Activated CD4-positive, CD25-positive, alpha-beta regulatory T cell treated with anti-CD3 and anti-CD28 coated beads, Interleukin-2, amount 50 U/mL, for 16 hours (primary cell): ENCODE measurements at regions not wholly inside any gene's neighbourhood (a gene's known extent, or its start where the extent isn't known, plus 50 kb on each side); places are given as distances from the start of the nearest gene placed in this dataset.

Experiments used
- DNase-seq: peaks from one replicate; pipeline ENCODE4 v3.0.0-alpha.2; 2020; ENCODE audit warnings: low read depth, low spot score

DNA sequence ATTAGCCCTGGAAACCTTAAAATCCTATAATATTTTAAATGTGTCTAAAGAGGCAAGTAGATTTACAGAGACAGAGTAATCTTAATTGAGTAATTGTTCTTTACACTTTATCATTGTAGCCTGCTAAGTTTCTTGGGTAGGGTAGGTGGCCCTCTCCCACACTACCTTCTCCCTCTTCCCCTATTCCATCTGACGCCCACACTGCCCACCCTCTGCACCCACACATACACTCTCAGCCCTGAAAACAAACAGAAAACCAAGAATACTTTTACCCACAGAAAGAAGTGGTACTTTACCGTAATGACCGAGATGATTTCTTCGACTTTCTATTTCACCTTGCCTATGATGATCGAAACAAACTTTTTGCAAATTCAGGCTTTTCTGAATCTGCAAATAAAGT, 320.4 kb upstream of the OBI1 start:
- DNase-seq: no peak

DNA sequence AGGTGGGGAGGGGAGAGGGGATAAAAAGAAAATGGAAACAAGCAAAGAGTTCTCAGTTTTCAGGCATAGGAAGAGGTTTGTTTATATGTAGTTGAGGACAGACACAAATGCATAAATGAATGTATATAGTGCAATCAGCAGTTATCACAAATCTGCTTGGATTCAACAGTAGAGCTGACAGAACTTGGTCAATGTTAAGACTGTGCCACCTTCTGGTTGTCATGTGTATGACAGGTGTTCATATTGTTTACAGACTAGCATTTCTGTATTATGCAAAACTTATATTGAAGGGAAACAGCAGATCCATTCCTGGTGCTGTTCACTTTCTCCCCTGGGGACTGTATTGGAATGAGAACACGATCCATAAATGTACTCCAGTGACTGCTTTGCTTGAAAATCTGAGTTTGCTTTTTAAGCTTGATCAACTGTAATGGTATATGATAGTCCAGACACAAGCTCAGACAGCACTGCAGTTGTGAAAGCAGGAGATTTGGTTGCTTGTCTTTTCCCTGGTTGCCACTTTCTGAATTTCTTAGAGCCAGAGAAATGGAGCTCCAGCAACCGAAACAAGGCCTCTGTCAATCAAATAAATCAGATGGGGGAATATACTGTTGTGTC, 319.5 kb upstream of the OBI1 start:
- no peak for DNase-seq

DNA sequence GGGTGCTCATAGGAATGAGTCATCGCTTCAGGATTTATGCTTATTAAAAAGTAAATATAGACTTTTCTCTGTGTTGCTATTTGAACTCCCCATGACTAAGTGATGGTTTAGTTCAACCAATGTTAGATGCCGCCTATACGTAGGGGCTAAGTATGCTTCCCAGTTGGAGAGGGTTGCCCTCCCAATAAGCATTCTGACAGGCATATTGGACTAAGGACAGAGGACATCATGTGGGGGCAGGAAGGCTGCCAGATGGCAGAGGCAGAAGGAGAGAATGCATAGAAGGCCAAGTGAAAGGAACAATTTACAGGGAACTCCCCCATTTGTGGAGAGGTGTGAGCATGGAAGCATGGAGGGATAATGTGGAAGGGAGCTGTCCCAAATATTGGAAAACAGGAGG, 318.4 kb upstream of the OBI1 start:
- DNase-seq: no peak

- DNase-seq: no peak
Observed at GRCh38 chr13:78976696-78977095, 317.7 kb upstream of the OBI1 start.

DNA sequence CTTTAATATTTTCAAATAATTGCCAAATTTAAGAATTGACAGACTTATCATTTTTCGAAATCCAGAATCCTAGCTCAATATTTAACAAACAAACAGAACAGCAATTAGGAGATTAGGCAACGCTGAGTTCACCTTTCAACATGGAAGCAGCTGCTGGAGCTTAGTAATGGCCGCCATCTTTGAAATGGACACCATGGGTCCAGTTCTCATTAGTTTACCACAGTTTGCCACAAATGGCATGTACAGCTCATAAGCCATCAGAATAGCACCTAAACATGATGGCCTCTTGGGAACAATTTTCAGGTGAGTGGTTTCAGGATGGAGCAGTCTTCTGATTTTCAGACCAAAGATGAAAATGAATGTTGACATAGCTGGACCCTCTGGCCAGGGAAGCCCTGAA, 313.6 kb upstream of the OBI1 start:
- DNase-seq: no peak

DNA sequence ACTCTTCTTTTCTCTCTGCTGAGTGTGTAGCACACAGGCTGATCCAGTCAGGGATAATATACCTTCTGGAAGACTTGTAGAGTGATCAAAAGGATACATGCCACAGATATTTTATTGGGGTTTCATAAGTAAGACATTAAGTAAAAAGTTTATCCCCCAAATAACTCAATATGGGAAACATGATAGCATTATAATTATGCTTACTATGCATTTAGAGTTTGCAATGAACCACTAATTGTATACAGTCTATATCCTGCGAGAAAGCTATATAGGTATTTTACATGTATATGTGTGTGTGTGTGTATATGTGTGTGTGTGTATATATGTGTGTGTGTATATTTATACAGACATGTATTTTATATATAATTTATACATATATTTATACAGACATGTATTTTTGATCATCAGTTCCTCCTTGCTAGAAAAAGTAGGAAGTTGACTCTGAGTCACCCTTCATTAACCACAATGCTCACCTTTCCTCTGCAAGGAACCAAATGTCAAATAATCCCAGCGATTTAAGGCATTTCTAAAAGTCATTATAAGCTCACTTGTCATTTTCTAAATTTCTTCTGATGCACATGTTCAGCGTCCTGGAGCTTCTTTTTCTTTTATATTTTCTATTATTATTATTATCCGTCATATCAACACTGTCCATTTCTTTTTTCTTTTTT, 312.5 kb upstream of the OBI1 start:
- DNase-seq: no peak

- DNase-seq: no peak
Observed at GRCh38 chr13:78960881-78961280, 301.9 kb upstream of the OBI1 start.

- DNase-seq: no peak
Observed at GRCh38 chr13:78958006-78958405, 299.1 kb upstream of the OBI1 start.

DNA sequence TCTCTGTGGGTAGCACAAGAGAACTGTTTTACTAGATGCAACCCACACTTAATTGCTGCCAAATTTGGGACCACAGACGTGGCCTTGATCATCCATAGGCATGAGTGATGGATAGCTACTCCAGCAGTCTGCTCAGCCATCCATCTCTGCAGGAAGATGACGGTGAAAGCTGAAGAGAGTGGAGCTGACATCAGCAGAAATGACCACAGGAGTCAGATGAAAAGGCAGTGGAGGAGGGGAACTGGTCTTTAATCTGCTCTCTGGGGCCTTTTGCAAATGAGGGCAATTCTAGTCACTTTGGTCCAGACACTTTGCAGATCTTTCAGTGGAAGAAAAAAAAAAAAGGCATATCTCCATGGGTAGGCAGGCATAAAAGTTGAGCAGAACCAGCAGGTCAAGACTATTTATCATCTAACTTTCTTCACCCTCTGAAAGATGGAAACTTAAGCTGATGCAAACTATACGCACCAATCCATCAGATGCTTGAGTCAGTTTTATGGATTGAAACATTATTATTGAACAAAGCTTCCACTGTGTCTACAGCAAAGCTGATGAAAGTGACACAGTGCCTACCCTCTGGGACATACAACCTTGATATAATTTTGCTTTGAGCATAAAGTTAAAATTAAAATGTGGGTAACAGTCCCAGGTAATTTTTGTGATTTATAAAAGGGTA, 281.6 kb upstream of the OBI1 start:
- no peak for DNase-seq

- DNase-seq: no peak
Observed at GRCh38 chr13:78934336-78934735, 275.4 kb upstream of the OBI1 start.

- DNase-seq: no peak
Observed at GRCh38 chr13:78915015-78915414, 256.1 kb upstream of the OBI1 start.

DNA sequence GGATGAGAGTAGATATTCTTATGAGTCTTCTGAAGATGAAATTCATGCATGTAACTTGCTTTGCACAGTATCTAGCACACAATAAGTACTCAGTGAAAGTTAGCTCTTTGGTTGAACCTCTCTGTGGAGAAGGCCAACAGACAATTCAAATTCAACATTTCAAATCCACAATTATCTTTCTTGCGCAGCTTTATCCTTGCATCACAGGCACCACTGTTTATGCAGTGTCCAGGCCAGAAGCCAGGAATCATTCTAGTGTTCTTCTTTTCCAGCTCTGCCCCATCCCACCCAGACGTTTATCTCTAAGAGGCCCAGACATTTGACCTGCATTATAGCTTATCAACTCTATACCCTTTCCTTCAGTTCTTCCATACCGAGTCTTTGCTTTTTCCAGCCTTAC, 254.7 kb upstream of the OBI1 start:
- no peak for DNase-seq

DNA sequence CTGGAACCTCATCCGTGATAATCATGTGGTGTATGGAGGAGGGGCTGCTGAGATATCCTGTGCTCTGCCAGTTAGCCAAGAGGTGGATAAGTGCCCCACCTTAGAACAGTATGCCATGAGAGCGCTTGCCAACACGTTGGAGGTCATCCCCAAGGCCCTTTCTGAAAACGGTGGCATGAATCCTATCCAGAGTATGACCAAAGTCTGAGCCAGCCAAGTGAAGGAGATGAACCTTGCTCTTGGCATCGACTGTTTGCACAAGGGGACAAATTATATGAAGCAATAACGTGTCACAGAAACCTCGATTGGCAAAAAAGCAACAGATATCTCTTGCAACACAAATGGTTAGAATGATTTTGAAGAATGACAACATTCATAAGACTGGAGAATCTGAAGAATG, 251.2 kb upstream of the OBI1 start:
- no peak for DNase-seq

DNA sequence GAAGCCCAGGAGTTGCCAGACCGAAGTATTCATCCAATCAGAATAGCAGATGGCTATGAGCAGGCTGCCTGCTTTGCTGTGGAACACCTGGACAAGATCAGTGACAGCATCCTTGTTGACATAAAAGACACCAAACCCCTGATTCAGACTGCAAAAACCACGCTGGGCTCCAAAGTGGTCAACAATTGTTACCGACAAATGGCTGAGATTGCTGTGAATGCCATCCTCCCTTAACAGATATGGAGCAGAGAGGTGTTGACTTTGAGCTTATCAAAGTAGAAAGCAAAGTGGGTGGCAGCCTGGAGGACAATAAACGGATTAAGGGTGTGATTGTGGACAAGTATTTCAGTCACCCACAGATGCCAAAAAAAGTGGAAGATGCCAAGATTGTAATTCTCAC, 250.3 kb upstream of the OBI1 start:
- no peak for DNase-seq

DNA sequence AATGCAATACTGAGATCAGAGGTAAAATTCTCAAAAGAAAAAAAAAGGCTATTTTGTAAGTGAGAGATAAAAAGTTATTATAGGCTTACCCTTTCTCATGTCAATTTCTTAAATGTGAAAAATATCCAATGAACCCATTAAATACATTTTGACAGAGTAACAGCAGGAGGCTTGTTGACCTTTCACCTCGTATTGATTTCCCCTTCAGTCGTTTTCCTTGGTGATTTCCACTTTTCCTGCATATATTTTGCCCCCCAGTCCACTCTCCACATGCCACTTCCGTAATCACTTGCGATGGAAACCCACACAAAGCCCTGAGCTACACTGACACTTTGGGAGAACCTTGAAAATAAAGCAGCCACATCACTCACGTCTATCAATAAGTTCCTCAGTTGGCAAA, 248.1 kb upstream of the OBI1 start:
- DNase-seq: no peak

DNA sequence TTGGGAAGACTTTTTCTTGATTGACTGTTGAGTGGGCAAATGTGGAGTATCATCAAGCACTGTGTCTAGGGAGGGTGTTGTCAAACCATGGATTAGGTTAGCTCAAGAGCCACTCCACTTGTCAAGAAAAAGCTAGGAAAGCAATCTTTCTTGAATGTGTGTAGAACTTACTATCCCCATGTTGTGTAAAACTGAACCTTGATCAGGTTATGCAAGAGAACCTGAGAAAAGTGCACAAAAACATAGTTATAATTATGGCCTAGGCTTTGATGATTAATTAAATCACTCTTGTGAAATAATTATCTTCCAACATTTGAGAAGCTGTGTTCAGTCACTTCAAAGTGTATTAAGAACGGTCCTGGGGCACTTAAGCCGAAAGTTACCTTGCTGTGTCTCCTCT, 238.2 kb upstream of the OBI1 start:
- no peak for DNase-seq

DNA sequence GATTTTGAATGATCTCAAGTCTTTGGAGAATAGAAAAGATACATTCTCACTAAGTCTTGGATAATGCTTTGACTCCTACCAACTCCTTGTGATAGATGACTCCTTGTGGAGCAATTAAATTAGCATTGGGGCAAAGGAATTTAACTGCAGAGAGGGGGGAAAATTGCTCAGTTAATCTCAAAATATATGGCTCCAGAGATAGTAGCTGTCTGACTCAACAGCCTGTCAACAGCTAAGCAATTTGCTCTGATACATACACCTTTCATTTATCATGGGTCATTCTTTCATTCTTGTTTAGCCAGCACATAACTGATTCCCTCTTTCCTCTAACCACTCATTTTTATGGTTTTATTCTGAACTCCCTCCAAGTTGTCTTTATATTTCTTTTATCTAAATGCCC, 225.6 kb upstream of the OBI1 start:
- DNase-seq: no peak

- no peak for DNase-seq
Observed at GRCh38 chr13:78881751-78882150, 222.8 kb upstream of the OBI1 start.

GRCh38 chr13:78881054-78881453, 222.1 kb upstream of the OBI1 start:
- no peak for DNase-seq

DNA sequence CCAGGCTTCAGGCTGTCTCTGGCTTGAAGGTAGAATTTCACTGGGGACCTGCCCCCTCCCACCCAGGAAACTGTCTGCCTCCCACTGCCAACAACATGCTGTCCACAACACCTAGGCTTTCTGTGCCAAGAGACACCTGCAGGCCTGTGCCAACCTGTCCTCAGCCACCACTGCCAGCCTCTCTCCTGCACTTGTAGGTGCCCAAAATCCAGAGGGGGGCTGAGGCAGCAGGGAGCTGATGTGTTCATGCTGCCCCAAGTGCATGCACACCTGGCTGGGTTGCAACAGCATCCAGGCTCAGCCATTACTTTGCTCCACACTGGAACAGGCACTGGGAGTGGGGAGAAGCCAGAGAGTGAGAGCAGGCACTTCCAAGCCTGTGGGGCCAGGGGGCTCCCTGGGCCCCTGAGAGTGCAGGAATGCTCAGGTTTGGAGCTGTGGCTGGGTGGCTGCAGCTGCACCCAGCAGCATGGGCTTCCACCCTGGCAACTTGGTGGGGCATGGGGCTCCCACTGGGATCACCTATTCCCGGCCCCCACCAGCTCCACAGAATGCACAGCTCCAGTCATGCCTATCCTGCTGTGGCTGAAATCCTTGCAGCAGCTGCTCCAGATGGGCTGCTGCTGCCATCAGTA, 218.1 kb upstream of the OBI1 start:
- no peak for DNase-seq

DNA sequence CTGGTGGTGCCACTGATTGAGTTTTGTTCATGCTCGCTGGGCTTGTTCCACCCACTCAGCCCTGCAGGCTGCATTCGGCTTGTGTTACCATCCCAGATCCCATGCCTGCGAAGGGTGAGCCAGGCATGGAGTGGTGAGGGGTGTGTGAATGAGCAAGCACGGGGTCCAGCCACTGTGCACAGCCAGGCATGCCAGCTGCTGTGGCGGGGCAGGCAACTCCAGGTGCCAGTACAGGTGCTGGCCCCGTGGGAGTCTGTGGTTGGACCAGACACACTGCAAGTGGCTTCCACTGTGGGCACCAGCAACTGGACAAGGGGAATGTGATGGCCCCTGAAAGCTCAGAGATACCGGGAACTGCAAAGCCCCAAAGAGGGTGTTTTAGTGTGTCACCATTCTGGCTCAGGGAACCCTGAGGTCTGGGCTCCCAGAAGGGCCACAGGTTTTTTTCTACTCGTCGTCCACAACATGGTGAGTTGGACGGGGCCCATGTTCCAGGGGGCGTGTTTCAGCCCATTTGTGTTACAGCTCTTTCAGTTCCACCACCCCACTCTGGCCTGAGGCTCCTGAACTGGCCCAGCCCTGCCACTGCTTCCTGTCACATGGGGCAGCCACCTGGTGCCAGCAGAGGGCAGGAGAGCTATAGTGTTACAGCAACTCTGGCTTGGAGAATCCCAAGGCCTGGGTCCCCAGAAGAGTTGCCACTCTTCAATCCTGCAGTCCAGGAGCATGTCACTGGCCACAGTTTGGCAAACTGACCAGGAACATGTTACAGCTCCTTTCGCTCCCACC, 217.0 kb upstream of the OBI1 start:
- no peak for DNase-seq

- no peak for DNase-seq
Observed at GRCh38 chr13:78868991-78869390, 210.0 kb upstream of the OBI1 start.
